ENCODE measurements at regions not wholly inside any gene's neighbourhood (a gene's known extent, or its start where the extent isn't known, plus 50 kb on each side); places are given as distances from the start of the nearest gene placed in this dataset.

GRCh38 chr3:24773798-24774197, 279.1 kb upstream of the THRB start:
- DNase-seq: no peak

GRCh38 chr3:24780991-24781390, 286.3 kb upstream of the THRB start:
- DNase-seq: no peak

DNA sequence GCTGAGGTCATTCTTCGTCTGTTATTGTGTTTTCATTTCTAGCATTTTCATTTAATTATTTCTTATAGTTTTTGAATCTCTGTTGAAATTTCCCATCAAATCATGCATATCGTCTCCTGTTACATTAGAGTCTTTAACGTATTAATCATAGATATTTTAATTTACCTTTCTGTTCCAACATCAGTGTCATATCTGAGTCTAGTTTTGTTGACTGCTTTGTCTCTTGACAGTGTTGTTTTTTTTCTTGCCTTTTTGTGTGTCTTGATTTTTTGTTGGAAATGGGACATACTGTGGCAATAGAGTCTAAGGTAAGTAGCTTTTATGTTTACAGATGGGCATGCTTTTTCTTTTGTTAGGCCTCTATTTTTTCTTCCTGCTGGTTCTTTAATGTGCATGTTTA, 286.8 kb upstream of the THRB start:
- no peak for DNase-seq

DNA sequence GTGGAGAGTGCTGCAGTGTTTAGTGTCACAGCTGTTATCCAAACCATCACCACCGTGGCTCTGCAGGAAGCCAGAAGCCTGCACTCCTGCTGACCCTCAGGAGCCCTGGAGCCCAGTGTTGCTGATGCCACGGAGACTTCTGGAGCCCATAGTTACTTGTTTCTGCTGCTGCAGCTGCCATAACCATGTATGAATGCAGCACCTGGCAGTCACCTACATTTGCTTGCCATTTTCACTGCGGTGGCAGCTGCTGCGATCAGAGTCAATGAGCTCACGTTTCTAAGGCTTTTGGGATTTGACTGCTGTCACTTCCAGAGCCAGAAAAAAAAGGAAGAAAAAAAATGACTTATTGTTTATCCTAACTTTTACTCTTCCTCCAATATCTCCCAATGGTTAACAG, 299.2 kb upstream of the THRB start:
- DNase-seq: no peak

DNA sequence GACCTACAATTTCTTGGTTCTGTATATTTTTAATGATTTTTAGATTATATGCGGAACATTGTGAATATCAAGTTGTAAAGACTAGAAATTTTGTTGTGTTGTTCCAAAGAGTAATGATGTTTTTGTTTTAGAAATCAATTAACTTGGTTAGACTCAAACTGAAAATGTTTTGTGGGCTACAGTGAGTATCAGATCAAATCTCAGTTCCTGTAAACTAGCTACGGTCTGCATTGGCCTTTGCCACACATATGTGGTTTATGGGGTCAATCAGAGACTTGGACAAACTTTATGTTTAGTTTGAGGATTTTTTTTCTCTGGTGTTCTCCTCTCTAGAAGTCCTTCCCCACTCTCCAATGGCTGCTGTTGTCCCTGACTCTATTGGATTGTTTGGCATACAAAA, 308.0 kb upstream of the THRB start:
- no peak for DNase-seq

GRCh38 chr3:24804095-24804494, 309.4 kb upstream of the THRB start:
- DNase-seq: no peak

DNA sequence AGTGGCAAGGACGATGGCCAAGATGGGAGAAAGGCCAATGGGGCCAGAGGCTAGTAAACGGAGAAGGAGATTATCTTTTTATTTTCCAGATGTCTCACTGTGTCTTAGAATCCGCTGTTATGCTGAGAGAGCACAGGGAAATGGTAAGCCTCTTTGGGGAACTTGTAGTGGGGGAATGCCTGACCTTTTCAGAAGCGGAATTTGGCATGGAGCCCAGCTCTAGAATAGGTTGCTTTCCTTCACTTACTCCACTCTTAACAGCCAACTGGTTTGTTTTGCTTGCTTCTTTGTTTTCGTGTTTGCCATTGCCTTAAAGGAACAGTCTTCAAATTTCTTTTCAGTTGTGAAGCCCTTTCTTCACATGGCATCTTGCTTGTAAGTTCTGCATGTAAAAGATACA, 316.2 kb upstream of the THRB start:
- no peak for DNase-seq

- DNase-seq: no peak
Measured at GRCh38 chr3:24812116-24812515, 317.5 kb upstream of the THRB start.

DNA sequence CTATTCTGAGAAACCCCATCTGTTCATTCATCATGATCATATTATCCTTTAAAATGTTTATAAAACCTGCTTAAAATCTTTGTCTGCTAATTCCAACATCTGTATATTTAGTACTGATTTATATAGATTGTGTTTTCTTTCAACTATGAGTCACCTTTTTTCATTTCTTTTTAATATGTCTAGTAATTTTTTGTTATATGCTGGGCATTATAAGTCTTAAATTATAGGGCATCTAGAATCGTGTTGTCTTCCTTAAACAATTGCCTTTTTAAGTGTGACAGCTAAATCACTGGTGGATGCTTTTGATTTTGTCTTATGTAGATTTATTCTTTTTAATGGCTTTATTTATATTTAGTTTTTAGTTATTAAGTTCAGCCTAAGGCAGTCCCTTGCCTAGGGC, 323.4 kb upstream of the THRB start:
- no peak for DNase-seq

DNA sequence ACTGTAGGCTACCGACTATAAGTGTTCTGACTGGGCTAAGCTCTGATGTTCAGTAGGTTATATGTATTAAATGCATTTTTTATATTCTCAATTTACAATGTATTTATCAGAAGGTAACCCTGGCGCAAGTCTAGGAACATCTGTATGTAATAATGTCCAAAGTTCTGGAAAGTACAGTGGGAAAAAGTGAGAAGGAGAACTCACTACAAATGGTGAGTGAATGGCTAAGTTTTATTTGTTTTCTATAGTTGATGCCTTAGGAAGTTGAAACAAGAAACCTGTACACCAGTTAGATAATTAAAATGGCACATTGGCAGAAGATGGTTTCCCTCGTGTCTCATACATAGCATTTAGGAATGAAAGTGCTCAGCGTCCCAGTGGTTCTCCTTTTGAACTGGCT, 333.4 kb upstream of the THRB start:
- no peak for DNase-seq

- DNase-seq: no peak
Measured at GRCh38 chr3:24828551-24828950, 333.9 kb upstream of the THRB start.

DNA sequence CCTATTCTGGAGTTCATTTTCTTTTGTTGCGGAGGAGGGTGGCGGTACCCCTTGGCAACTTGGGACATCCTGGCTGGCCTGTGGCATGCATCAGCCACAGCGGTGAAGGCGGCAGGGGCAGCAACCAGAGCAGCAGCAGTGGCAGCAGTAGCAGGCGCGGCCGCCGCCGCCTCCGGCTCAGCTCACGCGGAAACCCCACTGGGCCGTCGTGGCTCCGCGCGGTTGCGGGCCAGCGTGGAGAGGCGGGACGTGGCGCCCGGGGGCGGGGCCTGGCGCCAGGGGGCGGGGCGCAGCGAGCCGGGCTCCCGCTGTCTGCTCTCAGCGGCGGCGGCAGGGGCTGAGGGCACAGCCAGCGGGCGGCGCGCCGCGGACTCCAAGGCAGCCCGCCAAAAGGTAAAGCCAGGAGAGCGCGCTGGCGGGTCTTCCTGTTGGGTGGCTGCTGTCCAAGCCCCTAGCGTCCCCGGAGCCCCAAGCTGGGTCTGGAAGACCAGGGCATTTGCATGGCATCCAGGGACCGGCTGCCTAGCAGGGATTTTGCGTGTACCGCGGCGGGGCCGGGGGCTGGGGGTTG, 334.4 kb upstream of the THRB start:
- no peak for DNase-seq

DNA sequence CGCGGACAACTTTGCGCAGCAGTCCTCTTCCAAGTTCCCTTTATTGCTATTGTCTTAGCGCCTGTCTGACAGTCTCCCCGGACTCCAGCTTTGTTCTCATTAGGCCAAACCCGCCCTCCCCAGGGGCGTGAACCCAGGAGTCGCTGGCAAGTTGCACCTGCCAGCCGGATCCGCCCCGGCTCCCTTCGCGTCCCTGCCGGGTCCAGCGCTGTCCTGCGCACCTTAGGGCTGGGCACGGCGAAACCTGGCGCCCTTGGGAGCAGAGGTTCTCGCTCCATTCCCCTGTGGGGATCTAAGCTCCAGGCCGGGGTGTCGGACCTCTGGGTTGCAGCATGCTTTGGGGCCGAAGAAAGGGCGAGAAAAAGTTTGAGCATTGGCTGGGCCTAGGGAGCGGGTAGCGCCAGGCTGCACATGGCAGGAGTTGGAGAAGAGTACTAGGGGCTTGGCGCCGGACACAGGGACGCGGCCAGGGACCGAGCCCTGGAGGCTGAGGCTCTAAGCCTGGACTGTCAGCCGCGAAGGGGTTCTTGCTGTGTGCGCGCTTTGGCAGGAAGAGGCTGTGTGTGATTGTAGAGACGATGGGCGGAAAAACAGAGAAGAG, 335.1 kb upstream of the THRB start:
- DNase-seq: no peak

- DNase-seq: no peak
Measured at GRCh38 chr3:24830230-24831152, 335.8 kb upstream of the THRB start.

DNA sequence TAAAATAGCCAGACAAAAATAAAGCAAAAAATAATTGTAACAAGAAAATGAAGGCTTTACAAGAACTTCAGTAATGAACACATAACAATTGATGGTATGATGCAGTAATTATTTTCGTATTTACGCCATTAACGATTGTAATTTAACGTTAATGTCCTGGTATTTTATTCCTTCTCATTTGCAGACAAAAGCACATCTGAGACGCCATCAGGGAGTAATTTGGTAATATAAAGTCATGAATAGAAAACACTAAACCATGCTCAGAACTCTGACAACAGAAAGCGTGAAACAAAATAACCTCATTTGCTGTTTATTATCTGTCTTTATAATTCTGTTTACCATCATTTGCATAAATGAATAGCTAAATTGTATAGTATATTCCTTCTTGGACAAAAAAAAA, 336.6 kb upstream of the THRB start:
- DNase-seq: no peak

GRCh38 chr3:24832891-24833290, 338.2 kb upstream of the THRB start:
- no peak for DNase-seq

GRCh38 chr3:24834442-24834841, 339.8 kb upstream of the THRB start:
- no peak for DNase-seq

DNA sequence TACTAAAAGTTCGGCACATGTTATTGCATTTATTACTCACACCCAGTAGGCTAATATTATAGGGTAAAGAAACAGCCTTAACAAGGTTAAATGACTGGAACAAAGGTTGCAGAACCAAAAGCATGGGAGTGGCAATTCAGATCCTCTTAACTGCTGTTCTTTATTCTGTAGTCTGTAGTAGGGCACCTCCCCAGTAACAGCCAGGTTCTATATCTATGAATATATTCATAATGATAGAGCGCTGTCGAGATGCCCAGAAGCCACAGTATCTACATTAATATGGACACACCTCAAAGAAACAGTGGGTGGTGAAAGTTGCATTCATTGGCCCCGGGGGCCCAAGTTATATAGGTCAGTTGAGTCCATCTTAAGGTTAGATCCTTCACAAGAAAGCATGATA, 340.9 kb upstream of the THRB start:
- DNase-seq: no peak

DNA sequence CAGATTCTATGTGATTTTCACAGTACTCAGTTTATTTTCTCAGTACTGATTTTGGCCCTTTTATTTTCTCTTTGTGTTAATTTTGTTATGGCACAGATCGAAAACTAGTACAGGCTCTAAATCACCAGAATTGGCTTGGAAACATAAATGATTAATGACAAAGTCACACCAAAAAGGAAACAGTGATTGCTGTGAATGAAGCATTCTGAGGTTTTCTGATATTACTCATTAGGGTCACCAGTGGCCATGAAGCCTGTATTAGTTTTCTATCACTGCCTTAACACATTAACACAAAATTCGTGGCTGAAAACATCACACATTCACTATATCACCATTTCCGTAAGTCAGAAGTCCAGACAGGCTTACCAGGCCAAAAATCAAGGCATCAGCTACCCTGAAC, 343.0 kb upstream of the THRB start:
- no peak for DNase-seq

GRCh38 chr3:24838533-24838932, 343.9 kb upstream of the THRB start:
- DNase-seq: no peak

DNA sequence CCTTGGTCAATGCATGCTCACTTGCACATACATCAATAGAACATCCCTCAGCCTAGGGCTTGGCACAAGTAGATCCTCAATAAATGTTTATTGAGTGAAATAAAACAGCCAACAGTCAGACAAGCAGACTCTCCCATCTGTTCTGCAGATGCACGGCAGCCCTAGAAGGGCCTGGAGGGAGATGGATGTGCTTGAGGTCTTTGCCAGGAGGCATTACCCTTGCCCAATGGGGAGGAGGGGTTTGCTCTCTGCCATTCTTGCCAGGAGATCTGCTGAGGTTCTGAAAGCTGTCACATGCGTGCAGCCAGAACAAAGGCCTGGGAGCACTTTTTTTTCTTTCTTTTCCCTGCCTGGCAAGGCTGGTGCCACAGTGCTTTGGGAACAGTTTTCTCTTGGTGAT, 349.3 kb upstream of the THRB start:
- no peak for DNase-seq

- no peak for DNase-seq
Measured at GRCh38 chr3:24845524-24846155, 351.0 kb upstream of the THRB start.

DNA sequence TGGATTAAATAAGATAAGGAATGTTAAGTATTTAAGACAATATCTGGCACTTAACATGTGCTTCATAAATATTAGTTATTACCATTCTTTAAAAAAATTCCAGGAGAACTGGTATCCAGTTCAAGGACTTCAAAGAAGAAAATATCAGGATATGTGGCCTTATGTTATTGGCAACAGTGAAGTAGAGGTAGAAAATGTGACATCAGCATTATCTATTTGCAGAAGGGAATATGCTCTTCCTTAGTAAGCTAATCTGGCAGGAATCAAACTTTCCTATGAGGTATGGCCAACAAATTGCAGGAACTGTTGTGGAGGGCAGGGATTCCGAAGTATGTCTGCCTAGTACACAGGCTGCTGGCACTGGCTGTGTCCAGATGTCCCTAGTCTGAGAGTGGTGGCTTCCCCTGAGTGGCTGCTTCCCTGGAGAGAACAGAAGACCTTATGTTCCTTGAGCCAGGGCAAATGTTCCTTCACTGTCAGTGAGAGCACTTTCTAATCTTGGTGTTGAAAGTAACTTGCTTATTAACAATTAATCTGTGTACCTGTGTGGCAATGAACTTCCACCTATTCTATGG, 351.7 kb upstream of the THRB start:
- no peak for DNase-seq

DNA sequence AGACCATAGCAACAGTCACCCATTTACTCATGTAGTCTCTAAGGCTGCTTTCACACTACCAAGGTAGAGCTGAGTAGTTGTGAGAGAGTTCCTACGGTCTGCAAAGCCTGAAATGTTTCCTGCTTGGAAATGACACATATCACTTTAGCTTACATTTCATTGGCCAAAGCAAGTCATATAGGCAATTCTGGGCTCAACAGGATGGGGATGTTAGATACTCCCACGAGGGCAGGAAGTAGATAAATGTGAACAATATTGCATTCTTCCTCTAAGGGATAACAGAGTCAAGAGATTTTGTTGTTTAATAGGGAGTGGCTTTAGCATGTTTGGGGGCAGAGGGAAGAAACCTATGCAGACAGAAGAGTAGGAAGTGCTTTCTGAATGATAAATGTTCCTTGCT, 355.6 kb upstream of the THRB start:
- no peak for DNase-seq

All from CD4-positive, alpha-beta T cell treated with Interleukin-12 subunit alpha and Interleukin-12 subunit beta, for 1 hour (primary cell).